ENCODE measurements at regions not wholly inside any gene's neighbourhood (a gene's known extent, or its start where the extent isn't known, plus 50 kb on each side); places are given as distances from the start of the nearest gene placed in this dataset.

GRCh38 chr6:81847866-81848265 lies 95.4 kb upstream of the TENT5A start:
- TF ChIP-seq, protein P1, sequence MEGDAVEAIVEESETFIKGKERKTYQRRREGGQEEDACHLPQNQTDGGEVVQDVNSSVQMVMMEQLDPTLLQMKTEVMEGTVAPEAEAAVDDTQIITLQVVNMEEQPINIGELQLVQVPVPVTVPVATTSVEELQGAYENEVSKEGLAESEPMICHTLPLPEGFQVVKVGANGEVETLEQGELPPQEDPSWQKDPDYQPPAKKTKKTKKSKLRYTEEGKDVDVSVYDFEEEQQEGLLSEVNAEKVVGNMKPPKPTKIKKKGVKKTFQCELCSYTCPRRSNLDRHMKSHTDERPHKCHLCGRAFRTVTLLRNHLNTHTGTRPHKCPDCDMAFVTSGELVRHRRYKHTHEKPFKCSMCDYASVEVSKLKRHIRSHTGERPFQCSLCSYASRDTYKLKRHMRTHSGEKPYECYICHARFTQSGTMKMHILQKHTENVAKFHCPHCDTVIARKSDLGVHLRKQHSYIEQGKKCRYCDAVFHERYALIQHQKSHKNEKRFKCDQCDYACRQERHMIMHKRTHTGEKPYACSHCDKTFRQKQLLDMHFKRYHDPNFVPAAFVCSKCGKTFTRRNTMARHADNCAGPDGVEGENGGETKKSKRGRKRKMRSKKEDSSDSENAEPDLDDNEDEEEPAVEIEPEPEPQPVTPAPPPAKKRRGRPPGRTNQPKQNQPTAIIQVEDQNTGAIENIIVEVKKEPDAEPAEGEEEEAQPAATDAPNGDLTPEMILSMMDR (IDR thresholded peaks at IDR 0.05) = no peak
- TF ChIP-seq POLR2A (IDR thresholded peaks at IDR 0.05) = no peak
